H1 (cell line): ENCODE measurements at regions not wholly inside any gene's neighbourhood (a gene's known extent, or its start where the extent isn't known, plus 50 kb on each side); places are given as distances from the start of the nearest gene placed in this dataset.
A peak's percentile ranks its signal among the peaks of the same experiment; 100 is the strongest.

Experiments used
- CTCF ChIA-PET: fragments of 300-600 bp; sonication (Branson Sonifier 250); formaldehyde crosslinking; loops from one replicate; lab custom pipeline; 2021; ENCODE audit not compliant: partially characterized antibody; lab: Charles Lee
- POLR2A ChIA-PET: fragments of 300-600 bp; sonication (Branson Sonifier 250); formaldehyde crosslinking; loops from one replicate; lab custom pipeline; 2021; ENCODE audit warnings: inconsistent platforms; ENCODE audit not compliant: partially characterized antibody; lab: Charles Lee
- DNase-seq, 2 experiments: peaks; one replicate each; pipeline versions ENCODE4 v3.0.0 to v3.0.0-alpha.2; 2010 to 2022; ENCODE audit warnings: low spot score in 2 of 2, low read depth in 1 of 2, mixed read lengths in 1 of 2
- FAIRE-seq: peaks from 2 replicates; lab custom pipeline; 2011; peaks lifted over from hg19 to GRCh38; lab: Jason Lieb, UNC
- H2AFZ ChIP-seq: 2 replicates; pipeline ENCODE4 v1.8.1; 2012; ENCODE audit warnings: low read length, inconsistent platforms
- H2AK5ac ChIP-seq: 2 replicates; pipeline ENCODE4 v1.6.1; 2013; ENCODE audit warnings: low read depth, low read length
- H2BK120ac ChIP-seq: replicated peaks from 2 replicates; pipeline ENCODE3; 2013; ENCODE audit warnings: low read depth, low read length, inconsistent platforms
- H2BK12ac ChIP-seq: 2 replicates; pipeline ENCODE4 v1.6.1; 2013; ENCODE audit warnings: low read depth, low read length
- H2BK15ac ChIP-seq: 2 replicates; pipeline ENCODE4 v1.6.1; 2013; ENCODE audit warnings: low read length
- H2BK20ac ChIP-seq: 2 replicates; pipeline ENCODE4 v1.6.1; 2013; ENCODE audit warnings: low read length
- H2BK5ac ChIP-seq: 2 replicates; pipeline ENCODE4 v1.6.1; 2013; ENCODE audit warnings: low read depth, low read length
- H3K14ac ChIP-seq: 2 replicates; pipeline ENCODE4 v1.6.1; 2013; ENCODE audit warnings: inconsistent platforms; ENCODE audit not compliant: insufficient read length
- H3K18ac ChIP-seq: 2 replicates; pipeline ENCODE4 v1.6.1; 2013; ENCODE audit warnings: low read length; ENCODE audit errors: extremely low read depth
- H3K23ac ChIP-seq: 2 replicates; pipeline ENCODE4 v1.6.1; 2013; ENCODE audit warnings: inconsistent platforms; ENCODE audit not compliant: insufficient read length
- H3K23me2 ChIP-seq: 2 replicates; pipeline ENCODE4 v1.6.1; 2013; ENCODE audit warnings: low read depth, low read length
- H3K27ac ChIP-seq: 2 replicates; pipeline ENCODE4 v1.6.1; 2011; ENCODE audit warnings: low read depth, low read length, inconsistent platforms
- H3K27me3 ChIP-seq, 4 experiments: replicated peaks in 1 of 4; 1 replicate in 1 of 4; 2 replicates in 3 of 4; pipeline versions ENCODE4 v1.6.1 to v1.8.1; 2011 to 2013; ENCODE audit warnings: low read length in 3 of 4, mild to moderate bottlenecking in 3 of 4, inconsistent platforms in 2 of 4, mixed read lengths in 2 of 4, moderate library complexity in 1 of 4; ENCODE audit not compliant: control insufficient read depth in 3 of 4, insufficient read depth in 3 of 4; ENCODE audit errors: extremely low read depth in 1 of 4
- H3K36me3 ChIP-seq, 4 experiments: 2 replicates each; pipeline versions ENCODE4 v1.6.1 to v1.8.1; 2011 to 2013; ENCODE audit warnings: mild to moderate bottlenecking in 4 of 4, low read length in 3 of 4, moderate library complexity in 2 of 4, control low read depth in 1 of 4, inconsistent platforms in 1 of 4; ENCODE audit not compliant: insufficient read depth in 4 of 4, control insufficient read depth in 2 of 4
- H3K4ac ChIP-seq: replicated peaks from 2 replicates; pipeline ENCODE3; 2013; ENCODE audit warnings: low read length, low read depth, mixed read lengths, inconsistent platforms; ENCODE audit not compliant: insufficient read length
- H3K4me1 ChIP-seq, 4 experiments: replicated peaks in 1 of 4; 1 replicate in 1 of 4; 2 replicates in 3 of 4; pipeline versions ENCODE4 v1.6.1 to v1.8.1; 2011 to 2013; ENCODE audit warnings: low read length in 3 of 4, inconsistent platforms in 2 of 4, mixed read lengths in 1 of 4; ENCODE audit not compliant: insufficient read depth in 4 of 4, control insufficient read depth in 3 of 4
- H3K4me2 ChIP-seq, 2 experiments: 2 replicates each; pipeline versions ENCODE4 v1.6.1 to v1.8.1; 2011 to 2013; ENCODE audit warnings: low read depth in 2 of 2, low read length in 2 of 2, control low read depth in 1 of 2, inconsistent platforms in 1 of 2, mild to moderate bottlenecking in 1 of 2; ENCODE audit not compliant: insufficient read depth in 1 of 2
- H3K4me3 ChIP-seq, 4 experiments: fragments of 200-600, 300-600 bp in 1 of 4; sonication (generic), shearing (Covaris generic), sonication (Bioruptor Twin) in 1 of 4; 2 replicates each; pipeline versions ENCODE4 v1.5.1 to v1.8.1; 2011 to 2016; ENCODE audit warnings: low read length in 4 of 4, low read depth in 3 of 4, control low read depth in 2 of 4, inconsistent platforms in 2 of 4, mild to moderate bottlenecking in 2 of 4, mixed read lengths in 1 of 4, moderate library complexity in 1 of 4; ENCODE audit not compliant: insufficient read depth in 2 of 4; ENCODE audit errors: extremely low read depth in 1 of 4
- H3K56ac ChIP-seq: replicated peaks from 2 replicates; pipeline ENCODE3; 2013; ENCODE audit warnings: low read depth, mild to moderate bottlenecking, mixed read lengths, low read length, inconsistent platforms; ENCODE audit not compliant: insufficient read length
- H3K79me1 ChIP-seq: 2 replicates; pipeline ENCODE4 v1.6.1; 2013; ENCODE audit warnings: low read depth, low read length, control low read depth
- H3K79me2 ChIP-seq, 2 experiments: 2 replicates each; pipeline versions ENCODE4 v1.6.1 to v1.8.1; 2012 to 2013; ENCODE audit warnings: low read length in 2 of 2, mild to moderate bottlenecking in 2 of 2, inconsistent platforms in 1 of 2; ENCODE audit not compliant: insufficient read depth in 2 of 2, control insufficient read depth in 1 of 2
- H3K9ac ChIP-seq, 4 experiments: replicated peaks in 1 of 4; 1 replicate in 1 of 4; 2 replicates in 3 of 4; pipeline versions ENCODE4 v1.6.1 to v1.8.1; 2011 to 2013; ENCODE audit warnings: low read depth in 3 of 4, low read length in 3 of 4, control low read depth in 2 of 4, mild to moderate bottlenecking in 2 of 4, moderate library complexity in 2 of 4, inconsistent platforms in 1 of 4; ENCODE audit errors: extremely low read depth in 1 of 4
- H3K9me3 ChIP-seq, 2 experiments: 2 replicates each; pipeline versions ENCODE4 v1.6.1 to v1.8.1; 2012 to 2013; ENCODE audit warnings: mild to moderate bottlenecking in 2 of 2, moderate library complexity in 2 of 2, control low read depth in 1 of 2, inconsistent platforms in 1 of 2, low read depth in 1 of 2, low read length in 1 of 2, mixed read lengths in 1 of 2; ENCODE audit not compliant: insufficient read depth in 2 of 2
- H4K20me1 ChIP-seq, 2 experiments: replicated peaks in 1 of 2; 2 replicates each; pipeline versions ENCODE3 to v1.8.1; 2011 to 2013; ENCODE audit warnings: inconsistent platforms in 2 of 2, low read length in 2 of 2, mild to moderate bottlenecking in 1 of 2; ENCODE audit not compliant: insufficient read depth in 2 of 2, control insufficient read depth in 1 of 2
- H4K5ac ChIP-seq: 2 replicates; pipeline ENCODE4 v1.6.1; 2013; ENCODE audit warnings: low read length, low read depth, mixed read lengths, inconsistent platforms; ENCODE audit not compliant: insufficient read length
- H4K8ac ChIP-seq: 2 replicates; pipeline ENCODE4 v1.8.0; 2013; ENCODE audit warnings: mild to moderate bottlenecking, moderate library complexity, low read length, inconsistent platforms; ENCODE audit not compliant: insufficient read depth; ENCODE audit errors: extremely low read depth
- H4K91ac ChIP-seq: replicated peaks from 2 replicates; pipeline ENCODE3; 2013; ENCODE audit warnings: low read length, mixed read lengths, inconsistent platforms; ENCODE audit not compliant: insufficient read length
- NANOG ChIP-seq: IDR thresholded peaks from 2 replicates; pipeline ENCODE4 v1.6.1; 2011; ENCODE audit warnings: low read length, low read depth, mild to moderate bottlenecking, inconsistent platforms; ENCODE audit not compliant: insufficient read depth, poor library complexity, severe bottlenecking
- TBP ChIP-seq: IDR thresholded peaks from 2 replicates; pipeline ENCODE4 v1.6.1; 2011; ENCODE audit warnings: low read depth, low read length, improper control_type of control experiment
- WGBS, 2 experiments: shearing (Covaris generic) in 1 of 2; methylation state at CpG; one replicate each; pipeline versions ENCODE4 v1.1.6 to v1.1.7; 2013 to 2015; ENCODE audit warnings: low lambda C conversion rate in 2 of 2, mixed read lengths in 2 of 2, inconsistent platforms in 1 of 2, low coverage in 1 of 2, missing lambda C conversion rate in 1 of 2; ENCODE audit not compliant: insufficient replicate concordance in 2 of 2, insufficient coverage in 1 of 2, insufficient read length in 1 of 2; ENCODE audit errors: extremely low coverage in 1 of 2, missing lambda C conversion rate in 1 of 2; 5-methylcytosine and 5-hydroxymethylcytosine counted together
- TF ChIP-seq, protein P1 (sequence below): IDR thresholded peaks from 2 replicates; pipeline ENCODE4 v1.6.1; 2012; ENCODE audit warnings: inconsistent platforms

DNA sequence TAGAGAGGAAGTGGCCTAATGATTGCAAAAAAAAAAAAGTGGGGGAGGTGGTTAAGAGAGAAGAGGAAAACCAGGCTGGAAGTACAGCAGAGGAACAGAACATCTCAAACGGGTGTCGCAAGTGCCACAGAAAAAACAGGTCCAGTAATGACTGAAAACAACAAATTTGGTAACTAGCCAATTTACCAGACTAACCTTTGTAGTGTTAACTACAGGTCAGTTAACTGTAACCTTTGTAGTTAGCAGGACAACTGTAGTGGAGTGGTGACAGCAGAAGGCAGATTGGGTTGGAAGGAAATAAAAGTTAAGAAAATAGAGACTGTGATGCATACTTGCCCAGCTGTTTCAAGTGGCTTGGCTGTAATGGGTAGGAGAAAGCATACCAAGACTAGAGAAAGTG is 91.4 kb upstream of the CHST9 start:
- H2BK120ac ChIP-seq, result no peak overlapping the region
- H2AK5ac ChIP-seq, result no peak overlapping the region
- H3K23ac ChIP-seq, result no peak overlapping the region
- WGBS, 2 experiments, result 84% methylated on average over 2 of the region's 2 CpGs; no CpG with 5 or more reads in 1 of the 2 experiments
- H3K4ac ChIP-seq, result no peak overlapping the region
- no peak overlapping the region for H4K8ac ChIP-seq
- H4K5ac ChIP-seq, result no peak overlapping the region
- no peak for FAIRE-seq
- no peak overlapping the region for H3K27ac ChIP-seq
- H3K27me3 ChIP-seq, result no peaks in the 10 kb centered on the region
- no peak overlapping the region for H3K4me3 ChIP-seq
- no peak overlapping the region for H4K91ac ChIP-seq
- no peaks in the 10 kb centered on the region for H4K20me1 ChIP-seq
- CTCF ChIA-PET, result no interaction called here
- no peaks in the 10 kb centered on the region for H3K23me2 ChIP-seq
- H3K4me1 ChIP-seq, result no peaks in the 10 kb centered on the region
- no peak overlapping the region for H3K14ac ChIP-seq
- H3K9me3 ChIP-seq, result peaks cover 3 to 11% of the 10 kb centered on the region in 2 experiments; a peak in 3 of 4 replicates
- no peak overlapping the region for H3K9ac ChIP-seq
- no peak overlapping the region for H3K56ac ChIP-seq
- no peak for DNase-seq
- H3K4me2 ChIP-seq, result no peak overlapping the region
- peak overlapping the region; percentile 40; the same call in 1 of the 2 replicates for H2BK20ac ChIP-seq
- H3K79me1 ChIP-seq, result no peaks in the 10 kb centered on the region
- H2BK12ac ChIP-seq, result no peak overlapping the region
- no peak overlapping the region for H2AFZ ChIP-seq
- no peak for TF ChIP-seq TBP
- TF ChIP-seq, protein P1, sequence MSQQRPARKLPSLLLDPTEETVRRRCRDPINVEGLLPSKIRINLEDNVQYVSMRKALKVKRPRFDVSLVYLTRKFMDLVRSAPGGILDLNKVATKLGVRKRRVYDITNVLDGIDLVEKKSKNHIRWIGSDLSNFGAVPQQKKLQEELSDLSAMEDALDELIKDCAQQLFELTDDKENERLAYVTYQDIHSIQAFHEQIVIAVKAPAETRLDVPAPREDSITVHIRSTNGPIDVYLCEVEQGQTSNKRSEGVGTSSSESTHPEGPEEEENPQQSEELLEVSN, result no peak
- no peak for TF ChIP-seq NANOG
- no peak overlapping the region for H2BK15ac ChIP-seq
- no peaks in the 10 kb centered on the region; a peak in 1 of 8 replicates for H3K36me3 ChIP-seq
- POLR2A ChIA-PET, result no interaction called here
- no peak overlapping the region for H2BK5ac ChIP-seq
- H3K79me2 ChIP-seq, result no peaks in the 10 kb centered on the region
- H3K18ac ChIP-seq, result no peak overlapping the region
